MM.1S (cell line): ENCODE measurements at regions not wholly inside any gene's neighbourhood (a gene's known extent, or its start where the extent isn't known, plus 50 kb on each side); places are given as distances from the start of the nearest gene placed in this dataset.

Experiments used
- CTCF ChIP-seq: fragments of 300-600 bp; sonication (generic); IDR thresholded peaks from 2 replicates; pipeline ENCODE4 v1.5.1; 2016; ENCODE audit warnings: antibody characterized with exemption, low read length, mixed read lengths
- EZH2 ChIP-seq: fragments of 300-600 bp; sonication (generic); optimal IDR thresholded peaks from 2 replicates; pipeline ENCODE3; 2017; ENCODE audit warnings: low read depth, mild to moderate bottlenecking, antibody characterized with exemption, low read length, mixed read lengths
- EZH2phosphoT487 ChIP-seq: fragments of 300-600 bp; sonication (generic); IDR thresholded peaks from 2 replicates; pipeline ENCODE4 v1.6.1; 2018; ENCODE audit warnings: antibody characterized with exemption, low read length

DNA sequence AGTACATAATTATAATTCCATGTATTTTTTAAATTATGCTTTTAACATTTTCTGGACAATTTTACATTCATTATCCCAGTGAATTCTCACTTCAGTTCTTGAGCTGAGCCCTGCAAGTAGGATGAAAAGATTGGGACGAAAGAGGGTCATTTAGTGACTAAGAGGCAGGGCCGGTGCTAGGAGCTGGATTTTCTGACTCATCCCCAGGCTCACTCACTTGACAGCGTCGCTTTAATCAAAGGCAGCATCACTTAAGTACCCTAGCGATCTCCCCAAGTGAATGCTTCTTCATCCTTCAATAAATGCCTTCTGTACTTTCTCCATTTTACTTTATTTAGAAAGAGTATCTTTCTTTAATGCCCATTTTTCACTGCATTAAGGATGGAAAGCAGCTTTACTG lies 263.6 kb downstream of the HS3ST1 start:
- no peak for TF ChIP-seq CTCF
- TF ChIP-seq EZH2phosphoT487 = no peak
- TF ChIP-seq EZH2 = no peak
